ENCODE measurements at regions not wholly inside any gene's neighbourhood (a gene's known extent, or its start where the extent isn't known, plus 50 kb on each side); places are given as distances from the start of the nearest gene placed in this dataset.

DNA sequence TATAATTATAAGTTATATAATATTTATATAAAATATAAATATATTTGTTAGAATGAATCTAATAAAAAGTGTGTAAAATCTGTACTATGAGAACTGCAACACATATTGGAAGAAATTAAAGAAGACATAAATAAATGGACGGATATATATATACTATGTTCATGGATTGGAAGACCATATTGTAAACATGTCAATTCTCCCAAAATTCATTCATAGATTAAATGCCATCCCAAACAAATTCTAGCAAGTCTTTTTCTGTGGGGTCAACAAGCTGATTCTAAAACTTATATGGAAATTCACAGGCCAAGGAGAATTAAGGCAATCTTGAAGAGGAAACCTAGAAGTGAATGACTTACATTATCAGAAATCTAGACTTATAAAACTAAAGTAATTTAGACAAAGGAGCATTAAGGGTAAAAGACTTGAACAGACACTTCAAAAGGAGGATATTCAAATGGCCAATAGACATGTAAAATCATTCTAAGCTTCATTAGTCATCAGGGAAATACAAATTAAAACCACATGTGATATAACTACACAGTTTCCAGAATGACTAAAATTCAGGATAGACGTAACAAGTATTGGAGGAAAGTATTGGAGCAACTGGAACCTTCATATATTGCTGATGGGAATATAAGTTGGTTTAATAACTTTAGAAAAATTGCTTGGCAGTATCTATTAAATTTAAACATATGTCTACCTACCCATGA lies 225.9 kb downstream of the EMX2 start:
- Mint-ChIP-seq H3K27me3 (ENCODE audit: insufficient read depth, low read depth, poor library complexity) (peaks cover 2% of the 10 kb centered on the region), H3K9me3 (peaks cover 3% of the 10 kb centered on the region; the same call in 1 of the 3 replicates), H3K36me3 (ENCODE audit: low read depth) (no peaks in the 10 kb centered on the region), H3K27ac (no peak overlapping the region), H3K4me1 (peaks cover 2% of the 10 kb centered on the region; the same call in 2 of the 3 replicates), H3K4me3 (no peak overlapping the region)
- Histone ChIP-seq H3F3A (replicated peaks; ENCODE audit: low read depth) (no peaks in the 10 kb centered on the region), H3K4me2 (no peak overlapping the region), H3K36me3 (ENCODE audit: insufficient read depth) (no peaks in the 10 kb centered on the region), H3K27me3 (ENCODE audit: insufficient read depth) (no peaks in the 10 kb centered on the region), H3K9me2 (ENCODE audit: insufficient read depth) (no peaks in the 10 kb centered on the region; the same call in 1 of the 2 replicates), H3K4me1 (ENCODE audit: insufficient read depth) (no peaks in the 10 kb centered on the region), H3K79me2 (replicated peaks; ENCODE audit: insufficient read depth) (no peaks in the 10 kb centered on the region), H3K27ac (ENCODE audit: low read depth) (no peak overlapping the region), H3K4me3 (no peak overlapping the region), H2AFZ (no peak overlapping the region), H4K20me1 (replicated peaks; ENCODE audit: insufficient read depth) (no peaks in the 10 kb centered on the region)
- no peak for ATAC-seq
- DNase-seq (ENCODE audit: low spot score): no peak
- TF ChIP-seq EZH2 (IDR thresholded peaks at IDR 0.05; ENCODE audit: low read depth, unreplicated experiment) (no peak), JUNB (IDR thresholded peaks at IDR 0.05; ENCODE audit: unreplicated experiment) (no peak), STAT1 (IDR thresholded peaks at IDR 0.05; ENCODE audit: unreplicated experiment) (no peak), ZNF114 (CRISPR knock-in tag; IDR thresholded peaks at IDR 0.05) (no peak), NANOG (IDR thresholded peaks at IDR 0.05; ENCODE audit: borderline replicate concordance) (no peak), POLR2AphosphoS5 (IDR thresholded peaks at IDR 0.05; ENCODE audit: low read depth) (no peak), EZH2phosphoT487 (IDR thresholded peaks at IDR 0.05; ENCODE audit: unreplicated experiment) (no peak), ZNF331 (CRISPR knock-in tag; IDR thresholded peaks at IDR 0.05; ENCODE audit: low read depth) (no peak), CREB1 (CRISPR knock-in tag; IDR thresholded peaks at IDR 0.05; ENCODE audit: low read depth) (no peak)
- TF ChIP-seq, protein P1, sequence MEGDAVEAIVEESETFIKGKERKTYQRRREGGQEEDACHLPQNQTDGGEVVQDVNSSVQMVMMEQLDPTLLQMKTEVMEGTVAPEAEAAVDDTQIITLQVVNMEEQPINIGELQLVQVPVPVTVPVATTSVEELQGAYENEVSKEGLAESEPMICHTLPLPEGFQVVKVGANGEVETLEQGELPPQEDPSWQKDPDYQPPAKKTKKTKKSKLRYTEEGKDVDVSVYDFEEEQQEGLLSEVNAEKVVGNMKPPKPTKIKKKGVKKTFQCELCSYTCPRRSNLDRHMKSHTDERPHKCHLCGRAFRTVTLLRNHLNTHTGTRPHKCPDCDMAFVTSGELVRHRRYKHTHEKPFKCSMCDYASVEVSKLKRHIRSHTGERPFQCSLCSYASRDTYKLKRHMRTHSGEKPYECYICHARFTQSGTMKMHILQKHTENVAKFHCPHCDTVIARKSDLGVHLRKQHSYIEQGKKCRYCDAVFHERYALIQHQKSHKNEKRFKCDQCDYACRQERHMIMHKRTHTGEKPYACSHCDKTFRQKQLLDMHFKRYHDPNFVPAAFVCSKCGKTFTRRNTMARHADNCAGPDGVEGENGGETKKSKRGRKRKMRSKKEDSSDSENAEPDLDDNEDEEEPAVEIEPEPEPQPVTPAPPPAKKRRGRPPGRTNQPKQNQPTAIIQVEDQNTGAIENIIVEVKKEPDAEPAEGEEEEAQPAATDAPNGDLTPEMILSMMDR (conservative IDR thresholded peaks at IDR 0.05; ENCODE audit: low read depth in 2 of 2): no peak
- TF ChIP-seq, protein P2, sequence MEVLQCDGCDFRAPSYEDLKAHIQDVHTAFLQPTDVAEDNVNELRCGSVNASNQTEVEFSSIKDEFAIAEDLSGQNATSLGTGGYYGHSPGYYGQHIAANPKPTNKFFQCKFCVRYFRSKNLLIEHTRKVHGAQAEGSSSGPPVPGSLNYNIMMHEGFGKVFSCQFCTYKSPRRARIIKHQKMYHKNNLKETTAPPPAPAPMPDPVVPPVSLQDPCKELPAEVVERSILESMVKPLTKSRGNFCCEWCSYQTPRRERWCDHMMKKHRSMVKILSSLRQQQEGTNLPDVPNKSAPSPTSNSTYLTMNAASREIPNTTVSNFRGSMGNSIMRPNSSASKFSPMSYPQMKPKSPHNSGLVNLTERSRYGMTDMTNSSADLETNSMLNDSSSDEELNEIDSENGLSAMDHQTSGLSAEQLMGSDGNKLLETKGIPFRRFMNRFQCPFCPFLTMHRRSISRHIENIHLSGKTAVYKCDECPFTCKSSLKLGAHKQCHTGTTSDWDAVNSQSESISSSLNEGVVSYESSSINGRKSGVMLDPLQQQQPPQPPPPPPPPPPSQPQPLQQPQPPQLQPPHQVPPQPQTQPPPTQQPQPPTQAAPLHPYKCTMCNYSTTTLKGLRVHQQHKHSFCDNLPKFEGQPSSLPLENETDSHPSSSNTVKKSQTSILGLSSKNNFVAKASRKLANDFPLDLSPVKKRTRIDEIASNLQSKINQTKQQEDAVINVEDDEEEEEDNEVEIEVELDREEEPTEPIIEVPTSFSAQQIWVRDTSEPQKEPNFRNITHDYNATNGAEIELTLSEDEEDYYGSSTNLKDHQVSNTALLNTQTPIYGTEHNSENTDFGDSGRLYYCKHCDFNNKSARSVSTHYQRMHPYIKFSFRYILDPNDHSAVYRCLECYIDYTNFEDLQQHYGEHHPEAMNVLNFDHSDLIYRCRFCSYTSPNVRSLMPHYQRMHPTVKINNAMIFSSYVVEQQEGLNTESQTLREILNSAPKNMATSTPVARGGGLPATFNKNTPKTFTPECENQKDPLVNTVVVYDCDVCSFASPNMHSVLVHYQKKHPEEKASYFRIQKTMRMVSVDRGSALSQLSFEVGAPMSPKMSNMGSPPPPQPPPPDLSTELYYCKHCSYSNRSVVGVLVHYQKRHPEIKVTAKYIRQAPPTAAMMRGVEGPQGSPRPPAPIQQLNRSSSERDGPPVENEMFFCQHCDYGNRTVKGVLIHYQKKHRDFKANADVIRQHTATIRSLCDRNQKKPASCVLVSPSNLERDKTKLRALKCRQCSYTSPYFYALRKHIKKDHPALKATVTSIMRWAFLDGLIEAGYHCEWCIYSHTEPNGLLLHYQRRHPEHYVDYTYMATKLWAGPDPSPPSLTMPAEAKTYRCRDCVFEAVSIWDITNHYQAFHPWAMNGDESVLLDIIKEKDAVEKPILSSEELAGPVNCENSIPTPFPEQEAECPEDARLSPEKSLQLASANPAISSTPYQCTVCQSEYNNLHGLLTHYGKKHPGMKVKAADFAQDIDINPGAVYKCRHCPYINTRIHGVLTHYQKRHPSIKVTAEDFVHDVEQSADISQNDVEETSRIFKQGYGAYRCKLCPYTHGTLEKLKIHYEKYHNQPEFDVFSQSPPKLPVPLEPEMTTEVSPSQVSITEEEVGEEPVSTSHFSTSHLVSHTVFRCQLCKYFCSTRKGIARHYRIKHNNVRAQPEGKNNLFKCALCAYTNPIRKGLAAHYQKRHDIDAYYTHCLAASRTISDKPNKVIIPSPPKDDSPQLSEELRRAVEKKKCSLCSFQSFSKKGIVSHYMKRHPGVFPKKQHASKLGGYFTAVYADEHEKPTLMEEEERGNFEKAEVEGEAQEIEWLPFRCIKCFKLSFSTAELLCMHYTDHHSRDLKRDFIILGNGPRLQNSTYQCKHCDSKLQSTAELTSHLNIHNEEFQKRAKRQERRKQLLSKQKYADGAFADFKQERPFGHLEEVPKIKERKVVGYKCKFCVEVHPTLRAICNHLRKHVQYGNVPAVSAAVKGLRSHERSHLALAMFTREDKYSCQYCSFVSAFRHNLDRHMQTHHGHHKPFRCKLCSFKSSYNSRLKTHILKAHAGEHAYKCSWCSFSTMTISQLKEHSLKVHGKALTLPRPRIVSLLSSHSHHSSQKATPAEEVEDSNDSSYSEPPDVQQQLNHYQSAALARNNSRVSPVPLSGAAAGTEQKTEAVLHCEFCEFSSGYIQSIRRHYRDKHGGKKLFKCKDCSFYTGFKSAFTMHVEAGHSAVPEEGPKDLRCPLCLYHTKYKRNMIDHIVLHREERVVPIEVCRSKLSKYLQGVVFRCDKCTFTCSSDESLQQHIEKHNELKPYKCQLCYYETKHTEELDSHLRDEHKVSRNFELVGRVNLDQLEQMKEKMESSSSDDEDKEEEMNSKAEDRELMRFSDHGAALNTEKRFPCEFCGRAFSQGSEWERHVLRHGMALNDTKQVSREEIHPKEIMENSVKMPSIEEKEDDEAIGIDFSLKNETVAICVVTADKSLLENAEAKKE (CRISPR knock-in tag; IDR thresholded peaks at IDR 0.05): no peak
- TF ChIP-seq, protein P3, sequence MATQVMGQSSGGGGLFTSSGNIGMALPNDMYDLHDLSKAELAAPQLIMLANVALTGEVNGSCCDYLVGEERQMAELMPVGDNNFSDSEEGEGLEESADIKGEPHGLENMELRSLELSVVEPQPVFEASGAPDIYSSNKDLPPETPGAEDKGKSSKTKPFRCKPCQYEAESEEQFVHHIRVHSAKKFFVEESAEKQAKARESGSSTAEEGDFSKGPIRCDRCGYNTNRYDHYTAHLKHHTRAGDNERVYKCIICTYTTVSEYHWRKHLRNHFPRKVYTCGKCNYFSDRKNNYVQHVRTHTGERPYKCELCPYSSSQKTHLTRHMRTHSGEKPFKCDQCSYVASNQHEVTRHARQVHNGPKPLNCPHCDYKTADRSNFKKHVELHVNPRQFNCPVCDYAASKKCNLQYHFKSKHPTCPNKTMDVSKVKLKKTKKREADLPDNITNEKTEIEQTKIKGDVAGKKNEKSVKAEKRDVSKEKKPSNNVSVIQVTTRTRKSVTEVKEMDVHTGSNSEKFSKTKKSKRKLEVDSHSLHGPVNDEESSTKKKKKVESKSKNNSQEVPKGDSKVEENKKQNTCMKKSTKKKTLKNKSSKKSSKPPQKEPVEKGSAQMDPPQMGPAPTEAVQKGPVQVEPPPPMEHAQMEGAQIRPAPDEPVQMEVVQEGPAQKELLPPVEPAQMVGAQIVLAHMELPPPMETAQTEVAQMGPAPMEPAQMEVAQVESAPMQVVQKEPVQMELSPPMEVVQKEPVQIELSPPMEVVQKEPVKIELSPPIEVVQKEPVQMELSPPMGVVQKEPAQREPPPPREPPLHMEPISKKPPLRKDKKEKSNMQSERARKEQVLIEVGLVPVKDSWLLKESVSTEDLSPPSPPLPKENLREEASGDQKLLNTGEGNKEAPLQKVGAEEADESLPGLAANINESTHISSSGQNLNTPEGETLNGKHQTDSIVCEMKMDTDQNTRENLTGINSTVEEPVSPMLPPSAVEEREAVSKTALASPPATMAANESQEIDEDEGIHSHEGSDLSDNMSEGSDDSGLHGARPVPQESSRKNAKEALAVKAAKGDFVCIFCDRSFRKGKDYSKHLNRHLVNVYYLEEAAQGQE (IDR thresholded peaks at IDR 0.05; ENCODE audit: unreplicated experiment): no peak

Measured in GM23338 (cell line).